ENCODE measurements at regions not wholly inside any gene's neighbourhood (a gene's known extent, or its start where the extent isn't known, plus 50 kb on each side); places are given as distances from the start of the nearest gene placed in this dataset.

DNA sequence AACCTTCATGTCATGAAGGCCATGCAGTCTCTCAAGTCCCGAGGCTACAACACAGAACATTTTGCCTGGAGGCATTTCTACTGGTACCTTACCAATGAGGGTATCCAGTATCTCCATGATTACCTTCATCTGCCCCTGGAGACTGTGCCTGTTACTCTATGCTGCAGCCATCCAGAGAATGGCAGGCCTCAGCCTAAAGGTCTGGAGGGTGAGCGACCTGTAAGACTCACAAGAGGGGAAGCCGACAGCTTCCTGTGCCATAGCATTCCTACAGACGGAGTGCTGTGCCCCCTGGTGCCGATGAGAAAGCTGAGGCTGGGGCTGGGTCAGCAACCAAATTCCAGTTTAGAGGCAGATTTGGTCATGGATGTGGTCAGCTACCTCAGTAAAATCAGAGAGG, 51.3 kb upstream of the CADPS start:
- intact Hi-C loops (cut with DNase I) = no loop called here
- ATAC-seq = no peak

GRCh38 chr3:62928256-62928655, 53.0 kb upstream of the CADPS start:
- ATAC-seq = no peak
- intact Hi-C loops (cut with DNase I) = no loop called here
- TF ChIP-seq CTCF (IDR thresholded peaks at IDR 0.05) = no peak

More for the DNA sequence above, 51.3 kb upstream of the CADPS start:
- no peaks in the 10 kb centered on the region for H3K36me3 ChIP-seq
- no peaks in the 10 kb centered on the region for H3K4me1 ChIP-seq
- no peak for DNase-seq
- TF ChIP-seq CTCF (IDR thresholded peaks at IDR 0.05) = no peak
- H3K4me3 ChIP-seq = no peak overlapping the region
- no peaks in the 10 kb centered on the region for H3K27me3 ChIP-seq
- no peak overlapping the region for H3K27ac ChIP-seq
- H3K9me3 ChIP-seq = no peaks in the 10 kb centered on the region

DNA sequence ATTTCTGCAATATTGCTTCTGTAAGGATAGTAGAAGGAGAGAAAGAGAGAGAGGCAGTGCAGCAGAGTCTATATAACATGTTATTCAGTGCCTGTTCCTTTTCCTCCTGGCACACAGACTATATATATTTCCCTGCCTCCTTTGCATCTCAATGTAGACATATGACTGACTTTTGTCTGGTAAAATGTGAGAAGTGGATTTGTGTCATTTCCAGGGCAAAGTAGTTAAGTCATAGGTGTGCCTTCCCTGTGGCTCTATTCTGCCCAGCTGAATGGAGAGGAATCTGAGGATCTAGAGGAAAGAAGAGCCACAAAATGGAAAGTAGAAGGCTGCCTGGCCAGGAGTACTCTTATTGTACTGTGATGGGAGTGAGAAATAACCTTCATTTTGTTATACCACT, 54.6 kb upstream of the CADPS start:
- no peak for TF ChIP-seq CTCF (IDR thresholded peaks at IDR 0.05)
- no peaks in the 10 kb centered on the region for H3K4me1 ChIP-seq
- no peak for ATAC-seq

More at GRCh38 chr3:62928256-62928655, 53.0 kb upstream of the CADPS start:
- Histone ChIP-seq H3K27ac (no peak overlapping the region), H3K4me3 (no peak overlapping the region), H3K4me1 (no peaks in the 10 kb centered on the region), H3K27me3 (no peaks in the 10 kb centered on the region), H3K36me3 (no peaks in the 10 kb centered on the region), H3K9me3 (no peaks in the 10 kb centered on the region)
- no peak for DNase-seq

GRCh38 chr3:62935793-62936192, 60.6 kb upstream of the CADPS start:
- no peaks in the 10 kb centered on the region for H3K36me3 ChIP-seq
- H3K27ac ChIP-seq = no peak overlapping the region
- no peaks in the 10 kb centered on the region for H3K27me3 ChIP-seq
- H3K9me3 ChIP-seq = no peaks in the 10 kb centered on the region
- H3K4me3 ChIP-seq = no peak overlapping the region
- ATAC-seq = no peak
- TF ChIP-seq CTCF (IDR thresholded peaks at IDR 0.05) = no peak
- intact Hi-C loops (cut with DNase I) = no loop called here
- DNase-seq = no peak
- H3K4me1 ChIP-seq = no peaks in the 10 kb centered on the region

More for the DNA sequence above, 54.6 kb upstream of the CADPS start:
- Histone ChIP-seq H3K4me3 (no peak overlapping the region), H3K36me3 (no peaks in the 10 kb centered on the region), H3K27me3 (no peaks in the 10 kb centered on the region), H3K9me3 (no peaks in the 10 kb centered on the region), H3K27ac (no peak overlapping the region)
- no peak for DNase-seq
- intact Hi-C loops (cut with DNase I) = no loop called here

GRCh38 chr3:62936626-62937254, 61.5 kb upstream of the CADPS start:
- no peak for ATAC-seq
- no peak for TF ChIP-seq CTCF (IDR thresholded peaks at IDR 0.05)
- Histone ChIP-seq H3K9me3 (no peaks in the 10 kb centered on the region), H3K4me3 (no peak overlapping the region), H3K27me3 (no peaks in the 10 kb centered on the region), H3K36me3 (no peaks in the 10 kb centered on the region), H3K27ac (no peak overlapping the region), H3K4me1 (no peaks in the 10 kb centered on the region)
- intact Hi-C loops (cut with DNase I) = no loop called here
- DNase-seq = no peak

DNA sequence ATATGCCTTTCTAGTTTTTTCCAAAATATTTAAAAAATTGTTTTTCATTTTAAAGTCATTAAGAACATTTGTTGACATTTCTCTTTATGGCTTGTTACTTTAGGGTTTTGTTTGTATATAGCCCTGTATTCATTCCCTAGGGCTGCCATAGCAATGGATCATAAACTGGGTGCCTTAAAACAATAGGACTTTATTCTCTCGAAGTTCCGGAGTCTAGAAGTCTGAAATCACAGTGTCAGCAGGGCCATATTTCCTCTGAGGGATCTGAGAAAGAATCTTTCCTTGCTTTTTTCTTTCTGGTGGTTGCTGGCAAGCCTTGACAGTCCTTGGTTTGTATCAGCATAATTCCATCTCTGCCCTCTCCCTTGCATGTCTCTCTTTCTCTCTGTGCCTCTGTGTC, 63.4 kb upstream of the CADPS start:
- ATAC-seq (no peak), DNase-seq (no peak)
- intact Hi-C loops (cut with DNase I) = no loop called here
- no peaks in the 10 kb centered on the region for H3K4me1 ChIP-seq
- no peaks in the 10 kb centered on the region for H3K9me3 ChIP-seq
- H3K4me3 ChIP-seq = no peak overlapping the region
- H3K27ac ChIP-seq = no peak overlapping the region
- no peak for TF ChIP-seq CTCF (IDR thresholded peaks at IDR 0.05)
- H3K27me3 ChIP-seq = no peaks in the 10 kb centered on the region
- no peaks in the 10 kb centered on the region for H3K36me3 ChIP-seq
